22Rv1 (cell line): ENCODE measurements at regions not wholly inside any gene's neighbourhood (a gene's known extent, or its start where the extent isn't known, plus 50 kb on each side); places are given as distances from the start of the nearest gene placed in this dataset.

Experiments
- ZFX ChIP-seq: fragments of 450-650 bp; IDR thresholded peaks from 2 replicates; pipeline ENCODE4 v1.6.1; 2017; ENCODE audit warnings: antibody characterized with exemption, borderline replicate concordance
- TF ChIP-seq, protein P1 (sequence below): fragments of 450-650 bp; IDR thresholded peaks from 2 replicates; pipeline ENCODE4 v1.5.1; 2017; ENCODE audit warnings: mild to moderate bottlenecking

DNA sequence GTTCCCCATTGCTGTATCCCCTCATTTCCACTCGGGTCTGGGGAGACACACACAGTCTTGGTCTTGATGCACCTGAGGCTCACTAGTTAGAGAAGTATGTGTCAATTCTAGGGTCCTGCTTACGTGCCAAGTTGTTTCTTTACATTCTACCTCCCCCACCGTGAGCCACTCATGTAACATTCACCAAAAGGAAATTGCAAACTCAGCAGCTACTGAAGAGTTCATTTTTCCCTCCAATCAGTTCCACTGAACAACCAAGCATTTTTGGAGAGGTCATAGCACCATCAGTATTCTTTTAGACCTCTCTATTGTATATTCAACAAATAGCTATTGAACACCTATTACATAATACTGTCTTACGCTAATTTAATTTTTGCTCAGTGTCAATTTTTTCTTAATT, 281.1 kb downstream of the SH3GL2 start:
- TF ChIP-seq, protein P1, sequence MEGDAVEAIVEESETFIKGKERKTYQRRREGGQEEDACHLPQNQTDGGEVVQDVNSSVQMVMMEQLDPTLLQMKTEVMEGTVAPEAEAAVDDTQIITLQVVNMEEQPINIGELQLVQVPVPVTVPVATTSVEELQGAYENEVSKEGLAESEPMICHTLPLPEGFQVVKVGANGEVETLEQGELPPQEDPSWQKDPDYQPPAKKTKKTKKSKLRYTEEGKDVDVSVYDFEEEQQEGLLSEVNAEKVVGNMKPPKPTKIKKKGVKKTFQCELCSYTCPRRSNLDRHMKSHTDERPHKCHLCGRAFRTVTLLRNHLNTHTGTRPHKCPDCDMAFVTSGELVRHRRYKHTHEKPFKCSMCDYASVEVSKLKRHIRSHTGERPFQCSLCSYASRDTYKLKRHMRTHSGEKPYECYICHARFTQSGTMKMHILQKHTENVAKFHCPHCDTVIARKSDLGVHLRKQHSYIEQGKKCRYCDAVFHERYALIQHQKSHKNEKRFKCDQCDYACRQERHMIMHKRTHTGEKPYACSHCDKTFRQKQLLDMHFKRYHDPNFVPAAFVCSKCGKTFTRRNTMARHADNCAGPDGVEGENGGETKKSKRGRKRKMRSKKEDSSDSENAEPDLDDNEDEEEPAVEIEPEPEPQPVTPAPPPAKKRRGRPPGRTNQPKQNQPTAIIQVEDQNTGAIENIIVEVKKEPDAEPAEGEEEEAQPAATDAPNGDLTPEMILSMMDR = no peak
- no peak for TF ChIP-seq ZFX
